Kidney (tissue), 10 donors: ENCODE measurements at regions not wholly inside any gene's neighbourhood (a gene's known extent, or its start where the extent isn't known, plus 50 kb on each side); places are given as distances from the start of the nearest gene placed in this dataset.
A peak's percentile ranks its signal among the peaks of the same experiment; 100 is the strongest.
"Not testable (repeated sequence)": the region's sequence is repeated elsewhere in the genome, so short reads cannot be mapped to it uniquely, and the experiment has no call there.

Experiments
- DNase-seq, 5 donors: peaks; one replicate each; pipeline ENCODE4 v3.0.0-alpha.2; 2013 to 2020
- FAIRE-seq: peaks from 2 replicates; lab custom pipeline; 2012; peaks lifted over from hg19 to GRCh38; lab: Jason Lieb, UNC
- H3K27ac ChIP-seq, 2 donors: one replicate each; pipeline ENCODE4 v1.7.0; 2013; ENCODE audit warnings: low read depth in 2 of 2, low read length in 2 of 2, inconsistent platforms in 1 of 2
- H3K27me3 ChIP-seq: one replicate; pipeline ENCODE4 v1.7.1; 2013; ENCODE audit warnings: low read length, inconsistent platforms; ENCODE audit not compliant: control insufficient read depth, insufficient read depth
- H3K36me3 ChIP-seq, 3 donors: one replicate each; pipeline versions ENCODE4 v1.7.0 to v1.7.1; 2013; ENCODE audit warnings: low read length in 3 of 3, control low read depth in 1 of 3, inconsistent platforms in 1 of 3; ENCODE audit not compliant: insufficient read depth in 3 of 3, control insufficient read depth in 2 of 3
- H3K4me1 ChIP-seq, 3 donors: one replicate each; pipeline versions ENCODE4 v1.7.0 to v1.7.1; 2013; ENCODE audit warnings: low read length in 3 of 3, inconsistent platforms in 1 of 3, low read depth in 1 of 3; ENCODE audit not compliant: control insufficient read depth in 2 of 3, insufficient read depth in 2 of 3
- H3K4me3 ChIP-seq, 3 donors: one replicate each; pipeline versions ENCODE4 v1.7.0 to v1.8.1; 2013; ENCODE audit warnings: low read length in 3 of 3, control low read depth in 1 of 3, inconsistent platforms in 1 of 3
- H3K9ac ChIP-seq, 3 donors: one replicate each; pipeline versions ENCODE4 v1.7.0 to v1.7.1; 2013; ENCODE audit warnings: low read length in 3 of 3, control low read depth in 1 of 3, inconsistent platforms in 1 of 3
- H3K9me3 ChIP-seq, 3 donors: one replicate each; pipeline versions ENCODE4 v1.7.0 to v1.7.1; 2013; ENCODE audit warnings: low read length in 3 of 3, control low read depth in 1 of 3, inconsistent platforms in 1 of 3; ENCODE audit not compliant: control insufficient read depth in 2 of 3, insufficient read depth in 1 of 3
- intact Hi-C: fragments of 100-400 bp; cut with DNase I; formaldehyde crosslinking; loops from one replicate; pipeline ENCODE4 v1.11.1; 2022
- donor health status: control.
- donor health status: control.
- donor health status: DM: yes; HTN: yes; CAD: no.
- donor health status: Normal renal cell carcinoma (clear cell type).

GRCh38 chr22:10526079-10526478 is 5001.9 kb upstream of the OR11H1 start:
- H3K36me3 ChIP-seq, H3K27me3 ChIP-seq, intact Hi-C loops, H3K9ac ChIP-seq, H3K27ac ChIP-seq, H3K4me1 ChIP-seq, FAIRE-seq, H3K9me3 ChIP-seq, H3K4me3 ChIP-seq: not testable (repeated sequence)
- peak in 1 of 5 donors; percentile 18 for DNase-seq

DNA sequence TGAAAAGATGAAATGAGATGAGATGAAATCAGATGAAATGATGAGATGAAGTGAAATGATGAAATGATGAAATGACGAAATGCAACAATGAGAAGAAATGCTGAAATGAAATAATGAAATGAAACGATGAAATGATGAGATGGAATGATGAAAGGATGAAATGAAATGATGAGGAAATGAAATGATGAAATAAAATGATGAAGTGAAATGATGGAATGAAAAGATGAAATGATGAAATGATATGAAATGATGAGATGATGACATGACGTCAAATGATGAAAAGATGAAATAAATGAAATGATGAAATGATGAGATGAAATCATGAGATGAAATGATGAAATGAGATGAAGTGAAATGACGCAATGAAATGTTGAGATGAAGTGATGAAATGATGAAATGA is 4996.9 kb upstream of the OR11H1 start:
- H3K9me3 ChIP-seq, H3K9ac ChIP-seq, H3K4me3 ChIP-seq, intact Hi-C loops, H3K27ac ChIP-seq, H3K36me3 ChIP-seq, FAIRE-seq, H3K4me1 ChIP-seq, DNase-seq, H3K27me3 ChIP-seq: not testable (repeated sequence)

DNA sequence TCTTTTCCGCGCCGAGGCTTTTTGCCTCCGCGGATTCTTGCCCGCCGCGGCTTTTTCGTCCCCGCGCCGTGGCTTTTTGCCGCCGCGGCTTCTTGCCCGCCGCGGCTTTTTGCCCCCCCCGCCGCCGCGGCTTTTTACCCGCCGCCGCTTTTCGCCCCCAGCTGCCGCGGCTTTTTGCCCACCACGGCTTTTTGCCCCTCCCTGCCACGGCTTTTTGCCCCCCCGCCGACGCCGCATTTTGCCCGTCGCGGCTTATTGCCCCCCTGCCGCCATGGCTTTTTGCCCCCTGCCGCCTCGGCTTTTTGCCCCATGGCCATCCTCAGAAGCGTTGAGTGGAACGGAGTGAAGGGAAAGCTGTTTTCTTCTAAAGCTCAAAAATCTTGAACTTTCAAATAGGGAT is 4955.5 kb upstream of the OR11H1 start:
- H3K36me3 ChIP-seq, H3K4me3 ChIP-seq, H3K27ac ChIP-seq, H3K27me3 ChIP-seq, H3K9me3 ChIP-seq, H3K4me1 ChIP-seq, FAIRE-seq, intact Hi-C loops, H3K9ac ChIP-seq: not testable (repeated sequence)
- DNase-seq = peak in 2 of 5 donors; percentile 18 to 53

GRCh38 chr22:10601071-10601470 is 4926.9 kb upstream of the OR11H1 start:
- intact Hi-C loops, FAIRE-seq: not testable (repeated sequence)

DNA sequence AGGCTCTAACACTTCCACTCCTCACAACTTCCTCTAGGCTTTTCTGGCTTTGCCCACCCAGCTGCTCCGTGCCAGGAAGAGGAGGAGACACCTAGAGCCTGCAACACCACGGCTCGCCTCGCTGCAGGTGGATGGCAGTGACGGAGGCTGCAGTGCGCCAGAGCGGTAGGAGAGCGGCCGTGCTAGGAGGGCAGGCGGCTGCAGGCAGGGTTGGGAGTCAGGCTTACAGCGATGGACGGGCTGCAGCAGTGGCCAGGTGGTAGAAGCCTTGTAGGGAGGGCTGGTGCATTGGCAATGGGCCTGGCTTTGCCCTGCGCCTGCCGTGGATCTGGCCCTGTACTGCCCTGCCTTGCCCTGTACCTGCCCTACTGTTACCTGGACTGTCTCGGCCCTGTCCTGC is 4896.0 kb upstream of the OR11H1 start:
- H3K4me3 ChIP-seq, H3K27ac ChIP-seq, FAIRE-seq, H3K9me3 ChIP-seq, H3K27me3 ChIP-seq, intact Hi-C loops, H3K36me3 ChIP-seq, H3K4me1 ChIP-seq, DNase-seq, H3K9ac ChIP-seq: not testable (repeated sequence)

More at GRCh38 chr22:10601071-10601470, 4926.9 kb upstream of the OR11H1 start:
- not testable (repeated sequence) for DNase-seq, H3K36me3 ChIP-seq, H3K9ac ChIP-seq, H3K9me3 ChIP-seq, H3K4me3 ChIP-seq, H3K4me1 ChIP-seq, H3K27ac ChIP-seq, H3K27me3 ChIP-seq

DNA sequence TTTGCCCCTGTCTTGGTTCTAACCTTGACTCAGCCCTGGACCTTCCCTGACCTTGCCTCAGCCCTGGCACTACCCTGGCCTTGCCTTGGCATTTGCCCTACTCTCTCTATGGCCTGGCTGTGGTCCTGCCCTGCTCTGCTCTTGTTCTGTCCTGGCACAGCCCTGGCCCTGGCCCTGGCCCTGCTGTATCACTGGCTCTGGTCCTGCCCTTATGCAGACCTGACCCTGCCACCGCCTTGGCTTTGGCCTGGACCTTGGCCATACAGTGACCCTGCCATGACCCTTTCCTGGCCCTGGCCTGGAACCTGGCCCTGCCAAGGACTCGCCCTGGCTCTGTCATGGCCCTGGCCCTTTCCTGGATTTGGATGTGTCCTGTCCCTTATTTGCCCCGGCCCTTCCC is 4892.7 kb upstream of the OR11H1 start:
- H3K9me3 ChIP-seq, H3K27me3 ChIP-seq, DNase-seq, H3K36me3 ChIP-seq, H3K9ac ChIP-seq, H3K4me3 ChIP-seq, H3K27ac ChIP-seq, intact Hi-C loops, H3K4me1 ChIP-seq, FAIRE-seq: not testable (repeated sequence)

- H3K27me3 ChIP-seq, H3K4me3 ChIP-seq, FAIRE-seq, H3K36me3 ChIP-seq, H3K4me1 ChIP-seq, H3K27ac ChIP-seq, intact Hi-C loops, H3K9me3 ChIP-seq, H3K9ac ChIP-seq, DNase-seq: not testable (repeated sequence)
These were observed 4865.2 kb upstream of the OR11H1 start for GRCh38 chr22:10662818-10663217.

DNA sequence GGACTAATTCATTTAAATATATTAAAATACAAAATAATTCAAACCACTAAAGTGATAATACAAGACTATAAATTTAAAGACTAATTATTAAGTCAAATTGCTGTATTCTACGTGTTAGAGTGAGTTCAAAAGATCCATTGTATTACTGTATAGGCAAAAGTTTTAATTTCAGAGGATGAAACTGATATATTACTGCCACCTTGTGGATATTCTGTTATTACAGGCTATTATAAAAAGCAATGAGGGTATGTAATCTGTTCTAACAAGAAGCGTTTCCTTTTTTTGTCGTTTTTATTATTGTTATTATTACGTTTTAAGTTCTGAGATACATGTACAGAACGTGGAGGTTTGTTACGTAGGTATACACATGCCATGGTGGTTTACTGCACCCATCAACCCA is 4854.9 kb upstream of the OR11H1 start:
- H3K27me3 ChIP-seq, H3K9ac ChIP-seq, intact Hi-C loops, H3K9me3 ChIP-seq, FAIRE-seq, H3K4me3 ChIP-seq, H3K4me1 ChIP-seq, DNase-seq, H3K27ac ChIP-seq, H3K36me3 ChIP-seq: not testable (repeated sequence)

GRCh38 chr22:10678720-10679119 is 4849.3 kb upstream of the OR11H1 start:
- H3K36me3 ChIP-seq, H3K27me3 ChIP-seq, H3K4me3 ChIP-seq, DNase-seq, FAIRE-seq, H3K9ac ChIP-seq, H3K9me3 ChIP-seq, H3K4me1 ChIP-seq, intact Hi-C loops, H3K27ac ChIP-seq: not testable (repeated sequence)
